DND-41 (cell line): ENCODE measurements at regions not wholly inside any gene's neighbourhood (a gene's known extent, or its start where the extent isn't known, plus 50 kb on each side); places are given as distances from the start of the nearest gene placed in this dataset.

Source experiments
- EZH2 ChIP-seq: IDR thresholded peaks from 3 replicates; pipeline ENCODE4 v1.6.1; 2012; ENCODE audit warnings: borderline replicate concordance, low read depth, mild to moderate bottlenecking, moderate library complexity, low read length, inconsistent platforms; ENCODE audit not compliant: severe bottlenecking
- TF ChIP-seq, protein P1 (sequence below): IDR thresholded peaks from 2 replicates; pipeline ENCODE4 v1.5.1; 2012; ENCODE audit warnings: borderline replicate concordance, low read length, moderate library complexity, mild to moderate bottlenecking; ENCODE audit not compliant: poor library complexity, severe bottlenecking; ENCODE audit errors: extremely low read depth

DNA sequence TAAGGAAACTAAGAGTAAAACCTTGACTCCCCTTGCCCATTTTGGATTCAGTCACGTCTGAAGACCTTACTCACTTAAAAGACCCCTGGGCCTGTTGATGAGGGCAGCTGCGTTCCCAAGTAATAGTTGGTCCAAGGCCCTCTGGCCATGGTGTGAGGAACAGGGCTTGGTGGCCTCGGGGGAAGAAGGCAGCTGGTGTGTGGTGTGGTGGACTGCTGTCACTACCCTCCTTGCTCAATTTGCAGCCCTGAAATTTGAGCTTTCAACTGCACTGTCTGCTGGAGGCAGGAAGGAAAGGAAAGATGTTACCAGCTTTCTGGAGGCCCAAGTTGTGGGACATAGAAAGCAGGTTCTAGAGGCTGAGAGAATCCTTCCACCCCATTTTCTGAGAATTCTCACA, 128.2 kb downstream of the SLC38A6 start:
- TF ChIP-seq, protein P1, sequence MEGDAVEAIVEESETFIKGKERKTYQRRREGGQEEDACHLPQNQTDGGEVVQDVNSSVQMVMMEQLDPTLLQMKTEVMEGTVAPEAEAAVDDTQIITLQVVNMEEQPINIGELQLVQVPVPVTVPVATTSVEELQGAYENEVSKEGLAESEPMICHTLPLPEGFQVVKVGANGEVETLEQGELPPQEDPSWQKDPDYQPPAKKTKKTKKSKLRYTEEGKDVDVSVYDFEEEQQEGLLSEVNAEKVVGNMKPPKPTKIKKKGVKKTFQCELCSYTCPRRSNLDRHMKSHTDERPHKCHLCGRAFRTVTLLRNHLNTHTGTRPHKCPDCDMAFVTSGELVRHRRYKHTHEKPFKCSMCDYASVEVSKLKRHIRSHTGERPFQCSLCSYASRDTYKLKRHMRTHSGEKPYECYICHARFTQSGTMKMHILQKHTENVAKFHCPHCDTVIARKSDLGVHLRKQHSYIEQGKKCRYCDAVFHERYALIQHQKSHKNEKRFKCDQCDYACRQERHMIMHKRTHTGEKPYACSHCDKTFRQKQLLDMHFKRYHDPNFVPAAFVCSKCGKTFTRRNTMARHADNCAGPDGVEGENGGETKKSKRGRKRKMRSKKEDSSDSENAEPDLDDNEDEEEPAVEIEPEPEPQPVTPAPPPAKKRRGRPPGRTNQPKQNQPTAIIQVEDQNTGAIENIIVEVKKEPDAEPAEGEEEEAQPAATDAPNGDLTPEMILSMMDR, result no peak
- TF ChIP-seq EZH2, result no peak
